GM19099 (cell line): ENCODE measurements at regions not wholly inside any gene's neighbourhood (a gene's known extent, or its start where the extent isn't known, plus 50 kb on each side); places are given as distances from the start of the nearest gene placed in this dataset.

ENCODE experiments used
- POLR2A ChIP-seq: IDR thresholded peaks from 3 replicates; pipeline ENCODE4 v1.6.1; 2011; ENCODE audit warnings: low read depth; ENCODE audit not compliant: insufficient read length; ENCODE audit errors: extremely low read depth

DNA sequence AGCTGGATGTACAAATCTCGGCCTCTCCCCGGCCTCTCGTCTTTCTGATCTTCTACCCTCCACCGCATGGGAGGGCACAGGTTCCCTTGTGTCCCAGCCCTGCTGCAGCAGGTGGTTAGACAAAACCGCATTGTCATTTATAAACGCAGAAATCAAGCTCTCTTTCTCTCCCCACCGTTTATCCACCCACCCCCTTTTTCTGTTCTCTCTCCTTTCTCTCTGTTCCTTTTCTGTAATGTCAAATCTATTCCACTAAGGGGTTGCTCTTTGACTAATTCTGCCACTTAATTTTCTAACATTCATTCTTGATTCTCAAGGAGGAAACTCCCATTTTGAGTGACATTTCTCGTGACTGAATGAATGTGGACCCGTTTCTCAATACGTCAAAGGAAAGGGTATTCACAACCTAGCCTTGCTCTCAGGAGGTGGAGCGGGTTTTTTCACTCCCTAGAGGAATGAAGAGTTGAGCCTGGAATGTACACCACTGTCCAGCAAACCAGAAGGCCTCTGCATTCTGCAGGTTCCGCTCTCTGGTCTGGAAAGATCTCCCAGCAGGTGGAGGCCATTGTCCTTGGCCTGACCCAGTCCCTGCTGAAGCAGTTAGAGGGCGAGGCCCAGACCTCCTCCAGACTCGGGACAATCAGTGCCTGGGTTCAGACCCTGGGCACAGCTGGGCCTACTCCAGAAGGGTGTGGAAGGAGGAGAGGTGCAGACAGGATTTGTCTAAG is 70.9 kb upstream of the ENPP6 start:
- no peak for TF ChIP-seq POLR2A

DNA sequence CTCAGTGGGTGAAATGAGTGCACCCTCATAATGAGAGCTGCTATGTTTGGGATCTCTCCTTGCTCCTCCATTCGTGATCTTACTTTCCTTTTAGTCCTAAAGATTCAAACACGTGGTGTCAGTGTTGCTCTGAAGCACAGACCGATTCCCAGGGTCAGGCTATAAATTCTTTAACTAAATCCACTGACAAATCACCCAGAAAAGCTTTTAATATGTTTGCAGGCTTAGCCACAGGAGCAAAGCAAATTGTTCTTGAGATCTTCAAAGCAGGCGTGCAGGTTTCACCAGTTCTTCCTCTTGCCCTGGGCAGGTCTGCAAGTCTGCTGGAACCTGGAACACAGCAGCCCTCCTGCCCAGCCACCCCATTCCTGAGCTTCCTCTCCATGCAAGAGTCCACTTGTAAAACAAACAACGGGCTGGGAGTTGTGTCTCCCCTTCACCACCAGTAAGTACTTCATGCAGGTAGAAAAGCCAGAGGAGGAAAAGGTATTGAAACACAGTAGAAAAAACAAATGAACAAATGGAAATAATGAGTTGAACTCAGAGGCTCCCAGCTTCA is 70.1 kb upstream of the ENPP6 start:
- TF ChIP-seq POLR2A = no peak

DNA sequence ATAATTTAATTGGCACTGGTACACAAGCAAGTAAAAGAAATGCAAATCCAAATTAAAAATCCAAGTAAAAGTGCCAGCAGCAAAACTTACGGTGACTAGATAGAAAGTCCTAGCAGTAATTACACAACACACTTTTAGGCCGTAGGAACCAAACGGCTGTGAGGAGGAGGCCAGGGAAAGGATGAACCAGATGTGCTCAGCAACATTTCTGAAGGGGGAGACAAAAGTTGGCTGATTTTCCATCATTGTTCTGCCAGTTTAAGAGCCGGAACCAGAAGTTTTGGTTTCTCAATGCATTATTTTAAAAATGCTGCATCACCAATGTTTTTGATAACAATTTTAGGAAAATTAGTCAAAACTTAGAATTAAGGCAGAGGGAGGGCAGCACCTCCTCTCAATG is 68.7 kb upstream of the ENPP6 start:
- no peak for TF ChIP-seq POLR2A

DNA sequence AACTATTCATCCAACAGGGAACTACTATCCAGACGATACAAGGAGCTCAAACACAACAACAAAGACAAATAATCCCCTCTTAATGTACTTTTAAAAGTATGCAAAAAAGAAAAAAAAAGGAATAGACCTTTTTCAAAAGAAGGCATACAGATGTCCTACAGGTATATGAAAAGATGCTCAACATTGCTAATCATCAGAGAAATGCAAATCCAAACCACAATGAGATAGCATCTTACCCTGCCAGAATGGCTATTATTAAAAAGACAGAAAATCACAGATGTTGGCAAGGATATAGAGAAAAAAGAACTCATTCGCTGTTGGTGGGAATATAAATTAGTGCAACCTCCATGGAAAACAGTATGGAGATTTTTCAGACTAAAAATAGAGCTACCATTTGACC is 67.1 kb upstream of the ENPP6 start:
- no peak for TF ChIP-seq POLR2A

DNA sequence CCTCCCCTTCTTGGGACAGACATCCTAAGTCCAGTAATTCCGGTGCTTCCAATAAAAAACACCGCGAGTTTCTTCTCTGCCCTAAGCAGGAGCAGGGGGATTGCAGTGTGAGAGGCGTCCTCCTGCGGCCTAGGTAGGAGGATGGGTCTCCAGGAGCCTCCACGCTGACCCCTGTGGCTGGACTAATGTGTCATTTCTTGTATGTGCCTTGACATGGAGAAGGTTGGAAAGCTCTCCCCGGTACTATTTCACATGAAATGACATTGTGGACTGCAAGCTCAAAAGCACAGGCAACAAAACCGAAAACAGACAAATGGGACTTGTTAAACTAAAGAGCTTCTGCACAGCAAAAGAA is 66.6 kb upstream of the ENPP6 start:
- peak; percentile 42 for TF ChIP-seq POLR2A

DNA sequence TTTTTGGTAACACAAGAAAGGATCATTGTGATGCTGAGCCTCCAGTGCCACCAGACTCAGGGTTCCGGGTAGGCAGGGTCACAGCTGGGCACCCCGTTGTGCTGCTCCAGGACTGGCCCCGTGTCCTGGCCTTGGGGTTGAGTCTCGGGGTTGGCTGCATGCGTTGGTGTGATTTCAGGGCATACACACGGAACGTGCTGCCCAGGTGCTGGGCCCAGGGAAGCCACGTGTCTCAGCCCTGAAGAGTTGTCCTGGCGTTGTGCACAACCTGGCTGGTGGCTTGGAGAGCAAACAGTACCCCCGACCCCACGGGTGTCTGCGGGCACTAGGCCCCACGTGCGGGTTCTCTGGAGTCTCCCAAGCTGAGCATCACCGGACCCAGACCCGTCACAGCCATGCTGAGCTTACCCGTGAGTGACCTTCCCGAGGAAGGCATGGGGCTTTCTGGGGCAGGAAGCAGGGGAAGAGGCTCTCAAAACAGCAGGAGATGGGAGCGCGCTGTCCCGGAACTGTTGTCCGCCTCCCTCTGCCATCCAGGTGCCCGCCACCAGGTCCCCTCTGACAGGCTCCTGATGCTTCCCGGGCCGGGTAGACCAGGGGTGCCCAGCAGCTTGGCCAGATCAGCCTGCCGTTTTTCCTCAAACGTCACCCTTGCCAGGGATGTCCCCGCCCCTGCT is 66.1 kb upstream of the ENPP6 start:
- no peak for TF ChIP-seq POLR2A

DNA sequence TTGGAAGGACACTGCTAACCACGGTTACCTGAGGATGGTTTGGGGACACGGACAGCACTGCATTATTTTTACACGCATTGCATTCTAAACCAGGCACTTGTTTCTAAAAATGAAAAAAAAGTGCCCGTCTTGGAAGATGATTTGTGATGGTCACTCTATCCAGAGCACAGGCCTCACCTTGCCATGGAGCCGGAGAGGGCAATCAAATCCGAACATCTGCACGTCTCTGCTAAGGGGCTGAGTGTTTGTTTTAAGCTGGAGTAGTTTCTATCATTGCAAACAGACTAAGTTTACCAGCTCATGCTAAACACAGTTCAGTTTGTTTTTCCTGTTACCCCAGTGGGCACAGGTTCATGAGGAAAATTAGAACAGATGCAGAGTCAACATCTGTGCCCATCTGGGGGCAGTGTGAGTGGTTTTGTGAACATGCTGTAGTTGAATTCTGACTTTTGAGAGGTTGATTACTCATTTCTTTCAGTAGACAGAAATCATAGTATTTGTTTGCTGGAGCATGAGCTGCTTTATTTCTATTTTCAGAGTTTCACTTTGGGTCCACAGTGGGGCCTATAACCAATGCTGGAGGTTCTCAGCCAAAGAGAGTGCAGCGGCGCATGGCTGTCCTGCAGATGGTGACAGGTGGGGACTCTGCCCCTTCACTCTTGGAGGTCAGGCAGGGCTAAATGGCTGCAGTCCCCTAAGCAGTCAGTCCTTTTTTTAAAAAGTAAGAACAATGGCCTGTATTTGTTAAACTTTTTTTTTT is 65.4 kb upstream of the ENPP6 start:
- TF ChIP-seq POLR2A = peak; percentile 50

DNA sequence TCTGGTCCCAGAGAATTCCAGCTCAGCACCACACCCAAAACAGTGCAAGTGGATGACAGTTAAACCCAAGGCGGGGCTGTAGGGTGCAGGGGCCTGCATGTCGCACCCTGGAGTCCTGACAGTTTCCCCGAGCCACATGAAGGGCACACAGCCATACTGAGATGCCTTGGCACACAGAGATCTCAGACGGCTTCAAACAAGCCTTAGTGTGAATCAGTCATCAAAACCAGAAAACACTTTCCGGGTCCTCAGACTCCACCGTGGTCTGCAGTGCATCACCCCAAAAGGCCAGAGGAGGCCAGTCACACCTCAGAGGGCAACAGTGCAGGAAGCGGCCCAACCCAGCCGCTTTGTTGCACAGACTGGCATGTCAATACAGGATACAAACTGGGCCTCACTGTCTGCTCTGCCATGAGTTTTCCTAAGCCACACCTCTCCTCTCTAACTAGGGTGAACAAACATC is 64.6 kb upstream of the ENPP6 start:
- peak; percentile 45 for TF ChIP-seq POLR2A

DNA sequence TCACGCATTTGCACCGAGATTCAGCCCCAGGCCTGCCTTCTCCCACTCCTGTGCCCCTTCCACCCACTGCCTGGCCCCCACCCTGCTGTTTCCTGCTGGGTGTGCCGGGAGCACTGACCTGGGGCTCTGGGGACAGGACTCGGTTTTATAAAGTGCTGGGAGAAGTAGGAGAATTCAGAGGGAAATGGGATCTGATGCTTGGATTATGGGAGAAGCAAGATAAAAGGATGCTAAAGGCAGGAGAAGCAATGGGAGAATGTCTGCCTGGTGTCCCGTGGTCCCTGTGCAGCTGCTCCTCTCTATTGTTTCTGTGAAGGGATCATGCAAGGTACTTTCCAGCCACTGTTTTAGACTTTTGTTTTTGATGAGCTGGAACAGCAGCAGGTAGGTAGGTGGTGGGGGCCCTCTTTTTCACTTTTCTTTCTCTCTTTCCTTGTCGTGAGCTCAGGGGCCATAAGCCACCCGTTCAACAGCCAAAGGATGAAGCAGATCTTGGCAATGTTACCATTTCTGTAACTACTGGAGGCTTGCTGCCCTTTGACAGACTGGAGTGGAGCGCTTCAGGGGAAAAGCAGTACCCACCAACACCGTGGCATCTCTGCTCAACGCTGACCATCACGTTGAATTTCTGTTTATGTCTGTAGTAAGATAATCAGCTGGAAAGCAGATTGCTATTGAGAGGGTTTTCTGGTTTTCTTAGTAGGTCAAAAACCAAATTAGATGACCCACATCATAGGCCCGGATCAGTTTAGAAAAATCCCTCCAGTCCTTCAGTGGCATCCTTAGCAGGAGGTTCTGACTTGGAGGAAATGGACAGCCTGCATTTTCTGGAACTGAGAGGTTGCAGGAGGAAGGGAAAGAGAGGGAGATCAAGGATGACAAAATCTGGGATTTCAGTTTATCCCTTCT is 63.8 kb upstream of the ENPP6 start:
- TF ChIP-seq POLR2A = peak; percentile 13

DNA sequence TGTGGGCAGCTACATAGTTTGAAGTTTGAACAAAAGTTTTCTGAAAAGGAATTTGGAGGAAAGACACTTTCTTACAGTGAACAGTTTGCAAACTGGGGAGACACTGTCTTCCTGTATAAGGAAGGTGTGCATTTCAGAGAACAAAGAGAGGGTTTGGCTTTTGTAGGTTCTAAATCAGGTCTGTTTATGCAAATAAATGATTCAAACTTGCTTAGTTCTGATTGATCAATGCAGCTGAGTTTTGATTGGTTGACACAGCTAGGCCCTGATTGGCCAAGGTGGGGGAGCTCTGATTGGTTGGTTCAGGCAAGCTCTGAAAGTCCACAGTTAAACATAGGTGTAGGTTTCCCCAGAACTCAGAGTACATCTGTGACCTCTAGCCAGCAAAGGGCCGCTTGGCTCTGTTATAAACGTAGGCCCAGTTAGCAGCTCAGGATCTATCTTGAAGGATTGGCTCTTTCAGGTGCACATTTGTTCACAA is 63.0 kb upstream of the ENPP6 start:
- peak; percentile 82 for TF ChIP-seq POLR2A

DNA sequence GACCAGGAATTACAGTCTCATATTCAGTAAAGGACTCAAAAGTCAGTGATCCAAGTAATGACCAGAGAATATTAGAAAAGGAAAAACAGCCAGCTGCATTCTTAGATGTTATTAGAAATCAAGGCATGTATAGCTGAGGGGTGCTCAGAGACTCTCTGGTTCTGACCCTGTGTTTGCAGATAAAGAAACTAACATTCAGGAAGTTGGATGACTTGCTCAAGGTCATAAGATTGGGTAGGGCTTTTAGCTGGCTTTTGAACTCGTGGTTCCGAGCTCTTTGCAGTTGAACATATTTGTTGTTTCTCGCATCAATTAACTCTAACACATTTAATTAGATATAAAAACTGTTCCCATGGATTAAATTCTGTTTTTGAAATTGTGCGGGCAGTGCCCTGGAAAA is 62.5 kb upstream of the ENPP6 start:
- TF ChIP-seq POLR2A = no peak

DNA sequence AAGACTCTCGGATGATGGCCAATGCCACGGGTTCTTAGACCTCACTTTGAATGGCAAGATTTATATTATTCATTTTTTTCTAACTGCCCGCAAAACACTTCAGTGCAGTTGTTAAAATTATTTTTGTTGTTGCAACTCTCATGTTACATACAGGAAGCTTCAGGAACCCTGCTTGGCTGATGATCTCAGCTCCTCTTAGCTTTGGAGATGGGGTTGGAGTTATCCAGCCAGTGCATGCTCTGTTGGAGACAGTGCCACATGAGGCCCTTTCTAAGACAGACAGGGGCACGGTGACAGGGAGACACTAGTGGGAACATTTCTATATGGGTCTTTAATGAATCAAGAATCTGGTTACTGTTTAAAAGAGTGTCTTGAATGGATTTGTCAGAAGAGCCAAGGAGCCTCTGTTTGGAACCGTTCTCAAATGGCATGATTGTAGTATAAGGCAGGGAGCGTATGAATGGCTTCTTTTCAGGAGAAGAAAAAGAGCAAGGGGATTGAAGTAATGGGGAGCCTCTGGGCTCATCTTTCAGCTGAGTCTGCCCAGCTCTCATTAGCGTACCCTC is 61.9 kb upstream of the ENPP6 start:
- no peak for TF ChIP-seq POLR2A

DNA sequence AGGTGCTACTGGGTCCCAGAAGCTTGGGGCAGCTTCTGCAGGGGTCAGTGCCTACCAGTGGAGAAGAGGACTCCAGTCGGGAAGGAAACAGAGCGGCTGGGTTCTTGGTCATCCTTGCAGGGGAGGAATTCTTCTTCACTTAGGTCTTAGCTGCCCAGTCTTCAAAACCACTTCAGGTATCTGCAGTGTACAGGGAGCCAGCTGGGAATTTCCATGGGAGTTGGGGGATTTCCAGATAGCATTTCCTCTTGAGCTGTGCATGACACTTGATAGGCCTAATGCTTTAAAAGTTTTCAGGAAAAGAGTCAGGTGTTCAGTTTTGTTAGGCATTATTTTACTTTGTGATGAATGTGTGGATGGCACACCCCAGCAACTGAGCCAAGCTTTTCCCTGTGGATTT is 58.1 kb upstream of the ENPP6 start:
- TF ChIP-seq POLR2A = no peak

DNA sequence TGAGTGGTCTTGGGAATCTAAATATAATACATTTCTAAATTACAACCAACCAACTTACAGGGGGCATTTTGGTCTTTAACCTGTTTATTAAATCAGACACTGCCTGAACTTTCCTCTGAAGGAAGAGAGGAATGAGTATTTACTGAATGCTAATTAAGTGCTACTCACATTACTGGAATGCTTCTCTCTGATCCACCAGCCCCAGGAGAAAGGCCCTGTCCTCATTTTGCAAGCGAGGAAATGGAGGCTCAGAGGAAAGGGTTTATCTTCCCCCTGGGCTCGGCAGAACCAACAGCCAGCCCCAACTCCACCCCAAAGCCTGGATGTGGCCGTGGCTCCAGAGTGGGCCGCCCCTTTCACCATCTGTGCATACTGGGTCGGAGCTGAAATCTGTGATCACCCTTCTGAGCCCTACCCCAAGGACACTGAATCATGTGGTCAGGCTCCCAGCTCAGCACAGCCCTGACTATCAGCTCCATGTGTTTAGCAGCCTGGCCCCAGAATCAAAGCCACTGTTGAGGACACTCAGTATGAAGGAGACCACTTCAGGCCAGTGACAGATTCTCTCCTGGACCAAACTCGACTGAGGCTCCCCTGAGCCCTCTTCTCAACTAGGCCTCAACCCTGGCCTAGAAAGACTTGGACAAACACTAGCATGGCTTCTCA is 56.7 kb upstream of the ENPP6 start:
- no peak for TF ChIP-seq POLR2A
